ENCODE measurements at regions not wholly inside any gene's neighbourhood (a gene's known extent, or its start where the extent isn't known, plus 50 kb on each side); places are given as distances from the start of the nearest gene placed in this dataset.

DNA sequence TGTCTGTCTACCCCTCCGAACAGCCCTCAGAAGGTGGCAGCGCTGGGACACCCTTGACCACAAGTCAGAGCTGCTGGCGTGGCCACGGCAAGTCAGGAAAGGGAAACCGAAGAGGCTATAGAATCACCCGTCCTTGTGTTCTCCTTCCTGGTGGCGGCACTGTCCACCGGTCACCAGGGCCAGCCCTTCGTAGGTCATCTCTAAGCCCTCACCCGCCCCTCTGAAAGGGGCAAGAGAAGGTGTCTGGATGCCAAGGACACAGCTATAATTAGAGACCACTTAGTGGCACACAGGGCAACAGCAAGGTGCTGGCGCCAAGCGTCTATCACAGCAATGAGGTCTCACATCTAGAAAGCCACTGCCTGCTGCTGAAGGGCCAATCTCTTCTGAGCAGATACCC, 320.9 kb downstream of the SHANK2 start:
- TF ChIP-seq EZH2 (IDR thresholded peaks at IDR 0.05; ENCODE audit: borderline replicate concordance, insufficient read depth, low read length, poor library complexity, severe bottlenecking): no peak
- TF ChIP-seq POLR2AphosphoS5 (IDR thresholded peaks at IDR 0.05): no peak
- no peak for TF ChIP-seq MXI1 (conservative IDR thresholded peaks at IDR 0.05; ENCODE audit: poor library complexity, severe bottlenecking)
- TF ChIP-seq, protein P1, sequence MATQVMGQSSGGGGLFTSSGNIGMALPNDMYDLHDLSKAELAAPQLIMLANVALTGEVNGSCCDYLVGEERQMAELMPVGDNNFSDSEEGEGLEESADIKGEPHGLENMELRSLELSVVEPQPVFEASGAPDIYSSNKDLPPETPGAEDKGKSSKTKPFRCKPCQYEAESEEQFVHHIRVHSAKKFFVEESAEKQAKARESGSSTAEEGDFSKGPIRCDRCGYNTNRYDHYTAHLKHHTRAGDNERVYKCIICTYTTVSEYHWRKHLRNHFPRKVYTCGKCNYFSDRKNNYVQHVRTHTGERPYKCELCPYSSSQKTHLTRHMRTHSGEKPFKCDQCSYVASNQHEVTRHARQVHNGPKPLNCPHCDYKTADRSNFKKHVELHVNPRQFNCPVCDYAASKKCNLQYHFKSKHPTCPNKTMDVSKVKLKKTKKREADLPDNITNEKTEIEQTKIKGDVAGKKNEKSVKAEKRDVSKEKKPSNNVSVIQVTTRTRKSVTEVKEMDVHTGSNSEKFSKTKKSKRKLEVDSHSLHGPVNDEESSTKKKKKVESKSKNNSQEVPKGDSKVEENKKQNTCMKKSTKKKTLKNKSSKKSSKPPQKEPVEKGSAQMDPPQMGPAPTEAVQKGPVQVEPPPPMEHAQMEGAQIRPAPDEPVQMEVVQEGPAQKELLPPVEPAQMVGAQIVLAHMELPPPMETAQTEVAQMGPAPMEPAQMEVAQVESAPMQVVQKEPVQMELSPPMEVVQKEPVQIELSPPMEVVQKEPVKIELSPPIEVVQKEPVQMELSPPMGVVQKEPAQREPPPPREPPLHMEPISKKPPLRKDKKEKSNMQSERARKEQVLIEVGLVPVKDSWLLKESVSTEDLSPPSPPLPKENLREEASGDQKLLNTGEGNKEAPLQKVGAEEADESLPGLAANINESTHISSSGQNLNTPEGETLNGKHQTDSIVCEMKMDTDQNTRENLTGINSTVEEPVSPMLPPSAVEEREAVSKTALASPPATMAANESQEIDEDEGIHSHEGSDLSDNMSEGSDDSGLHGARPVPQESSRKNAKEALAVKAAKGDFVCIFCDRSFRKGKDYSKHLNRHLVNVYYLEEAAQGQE (IDR thresholded peaks at IDR 0.05; ENCODE audit: borderline replicate concordance): no peak
- TF ChIP-seq SMC3 (conservative IDR thresholded peaks at IDR 0.05; ENCODE audit: poor library complexity): no peak
- no peak for TF ChIP-seq EP300 (conservative IDR thresholded peaks at IDR 0.05; ENCODE audit: poor library complexity, severe bottlenecking)
- TF ChIP-seq, protein P2, sequence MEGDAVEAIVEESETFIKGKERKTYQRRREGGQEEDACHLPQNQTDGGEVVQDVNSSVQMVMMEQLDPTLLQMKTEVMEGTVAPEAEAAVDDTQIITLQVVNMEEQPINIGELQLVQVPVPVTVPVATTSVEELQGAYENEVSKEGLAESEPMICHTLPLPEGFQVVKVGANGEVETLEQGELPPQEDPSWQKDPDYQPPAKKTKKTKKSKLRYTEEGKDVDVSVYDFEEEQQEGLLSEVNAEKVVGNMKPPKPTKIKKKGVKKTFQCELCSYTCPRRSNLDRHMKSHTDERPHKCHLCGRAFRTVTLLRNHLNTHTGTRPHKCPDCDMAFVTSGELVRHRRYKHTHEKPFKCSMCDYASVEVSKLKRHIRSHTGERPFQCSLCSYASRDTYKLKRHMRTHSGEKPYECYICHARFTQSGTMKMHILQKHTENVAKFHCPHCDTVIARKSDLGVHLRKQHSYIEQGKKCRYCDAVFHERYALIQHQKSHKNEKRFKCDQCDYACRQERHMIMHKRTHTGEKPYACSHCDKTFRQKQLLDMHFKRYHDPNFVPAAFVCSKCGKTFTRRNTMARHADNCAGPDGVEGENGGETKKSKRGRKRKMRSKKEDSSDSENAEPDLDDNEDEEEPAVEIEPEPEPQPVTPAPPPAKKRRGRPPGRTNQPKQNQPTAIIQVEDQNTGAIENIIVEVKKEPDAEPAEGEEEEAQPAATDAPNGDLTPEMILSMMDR (IDR thresholded peaks at IDR 0.05; ENCODE audit: poor library complexity, severe bottlenecking): no peak
- no peak for TF ChIP-seq RAD21 (conservative IDR thresholded peaks at IDR 0.05)
- TF ChIP-seq TAF1 (IDR thresholded peaks at IDR 0.05; ENCODE audit: low read depth): no peak
- H3K4me2 ChIP-seq (ENCODE audit: low read length): no peak overlapping the region
- H3K4me3 ChIP-seq (ENCODE audit: low read length): no peak overlapping the region
- H3F3A ChIP-seq (ENCODE audit: insufficient read depth, low read length, poor library complexity, severe bottlenecking): no peaks in the 10 kb centered on the region
- H3K9me3 ChIP-seq (ENCODE audit: low read length): no peaks in the 10 kb centered on the region
- H3K36me3 ChIP-seq (ENCODE audit: insufficient read depth, low read length): no peaks in the 10 kb centered on the region
- no peaks in the 10 kb centered on the region for H3K27me3 ChIP-seq (ENCODE audit: insufficient read depth, low read depth, low read length)
- H3K27ac ChIP-seq (ENCODE audit: low read length): no peak overlapping the region
- H2AFZ ChIP-seq (ENCODE audit: low read depth, low read length): no peak overlapping the region
- no peaks in the 10 kb centered on the region for H3K9me2 ChIP-seq (ENCODE audit: insufficient read depth, low read length)
- H3K79me2 ChIP-seq (replicated peaks; ENCODE audit: insufficient read depth, low read length): no peaks in the 10 kb centered on the region
- no peak overlapping the region for H3K9ac ChIP-seq (ENCODE audit: low read length)
- no peaks in the 10 kb centered on the region for H4K20me1 ChIP-seq (ENCODE audit: insufficient read depth)

DNA sequence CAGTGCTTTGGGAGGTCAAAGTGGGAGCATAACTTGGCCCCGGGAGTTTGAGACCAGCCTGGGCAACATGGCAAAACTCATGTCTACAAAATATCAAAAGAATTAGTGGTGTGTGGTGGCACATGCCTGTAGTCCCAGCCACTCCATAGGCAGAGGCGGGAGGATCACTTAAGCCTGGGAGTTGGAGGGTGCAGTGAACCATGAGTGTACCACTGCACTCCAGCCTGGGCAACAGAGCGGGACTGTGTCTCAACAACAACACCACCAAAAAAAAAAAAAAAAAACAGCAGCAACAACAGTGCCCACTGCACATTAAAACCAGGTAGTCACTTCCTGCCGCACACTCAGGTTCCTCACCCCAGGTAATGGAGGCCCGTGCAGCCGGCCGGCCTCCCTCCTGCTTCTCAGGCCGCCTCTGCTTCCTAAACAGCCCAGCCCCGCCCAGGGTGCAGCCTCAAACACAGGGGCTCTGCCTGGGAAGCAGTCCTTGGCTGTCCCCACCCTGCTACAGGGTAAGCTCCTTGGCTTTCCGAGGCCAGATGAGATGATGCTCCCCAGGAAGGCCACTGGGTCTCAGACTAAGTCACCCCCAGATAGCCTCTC, 318.3 kb downstream of the SHANK2 start:
- Histone ChIP-seq H3K36me3 (ENCODE audit: insufficient read depth, low read length) (no peaks in the 10 kb centered on the region), H3K9me3 (ENCODE audit: low read length) (no peaks in the 10 kb centered on the region), H2AFZ (ENCODE audit: low read depth, low read length) (no peak overlapping the region), H3K27me3 (ENCODE audit: insufficient read depth, low read depth, low read length) (no peaks in the 10 kb centered on the region), H4K20me1 (ENCODE audit: insufficient read depth) (no peaks in the 10 kb centered on the region), H3K27ac (ENCODE audit: low read length) (no peak overlapping the region), H3K9me2 (ENCODE audit: insufficient read depth, low read length) (no peaks in the 10 kb centered on the region), H3F3A (ENCODE audit: insufficient read depth, low read length, poor library complexity, severe bottlenecking) (no peaks in the 10 kb centered on the region), H3K79me2 (replicated peaks; ENCODE audit: insufficient read depth, low read length) (no peaks in the 10 kb centered on the region), H3K9ac (ENCODE audit: low read length) (no peak overlapping the region), H3K4me2 (ENCODE audit: low read length) (no peak overlapping the region), H3K4me3 (ENCODE audit: low read length) (no peak overlapping the region)
- TF ChIP-seq TAF1 (IDR thresholded peaks at IDR 0.05; ENCODE audit: low read depth): no peak
- TF ChIP-seq EZH2 (IDR thresholded peaks at IDR 0.05; ENCODE audit: borderline replicate concordance, insufficient read depth, low read length, poor library complexity, severe bottlenecking): no peak
- TF ChIP-seq, protein P2 (IDR thresholded peaks at IDR 0.05; ENCODE audit: poor library complexity, severe bottlenecking): no peak
- no peak for TF ChIP-seq EP300 (conservative IDR thresholded peaks at IDR 0.05; ENCODE audit: poor library complexity, severe bottlenecking)
- TF ChIP-seq POLR2AphosphoS5 (IDR thresholded peaks at IDR 0.05): no peak
- TF ChIP-seq, protein P1 (IDR thresholded peaks at IDR 0.05; ENCODE audit: borderline replicate concordance): no peak
- TF ChIP-seq MXI1 (conservative IDR thresholded peaks at IDR 0.05; ENCODE audit: poor library complexity, severe bottlenecking): no peak
- TF ChIP-seq SMC3 (conservative IDR thresholded peaks at IDR 0.05; ENCODE audit: poor library complexity): no peak
- no peak for TF ChIP-seq RAD21 (conservative IDR thresholded peaks at IDR 0.05)
